Occipital lobe (tissue), 1 donor: ENCODE measurements at regions not wholly inside any gene's neighbourhood (a gene's known extent, or its start where the extent isn't known, plus 50 kb on each side); places are given as distances from the start of the nearest gene placed in this dataset.
"Not testable (repeated sequence)": the region's sequence is repeated elsewhere in the genome, so short reads cannot be mapped to it uniquely, and the experiment has no call there.

Experiments used
- DNase-seq: peaks from one replicate; lab custom pipeline; 2025; lab: John Stamatoyannopoulos, UW

DNA sequence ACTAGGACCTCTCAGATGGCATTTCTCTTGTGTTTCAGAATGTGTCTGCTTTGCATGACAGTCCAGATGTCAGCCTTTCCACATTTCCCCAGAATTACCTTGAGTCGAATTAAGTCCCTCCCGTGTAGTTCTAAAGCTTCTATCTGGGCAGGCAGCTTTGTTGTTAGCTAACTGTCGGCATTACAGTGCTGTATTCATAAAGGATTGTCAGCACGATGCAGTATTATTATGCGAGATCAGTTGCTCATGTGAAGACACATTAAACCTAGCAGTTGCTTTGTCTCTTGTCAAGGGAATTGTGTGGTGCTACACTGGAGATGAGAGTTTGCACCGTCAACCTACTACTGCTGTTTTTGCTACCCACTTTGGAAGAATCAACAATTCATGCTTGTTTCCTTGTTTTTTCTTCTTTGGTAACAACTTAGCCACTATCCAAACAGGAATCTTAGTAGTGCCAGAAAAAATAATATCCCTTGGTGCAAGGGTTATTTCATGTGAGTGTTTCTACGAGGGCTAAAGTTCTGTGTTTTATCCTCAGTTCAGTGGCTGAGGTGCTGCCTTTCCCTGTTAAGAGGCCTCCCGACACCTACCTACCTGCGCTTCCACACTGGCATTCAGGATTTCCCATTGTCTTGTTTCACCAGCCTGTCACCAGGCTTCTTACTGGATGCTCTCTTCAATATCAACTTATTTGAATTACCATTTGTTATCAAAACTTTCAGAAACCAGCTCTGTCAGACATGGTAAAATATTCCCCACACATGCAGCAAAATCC lies 297.9 kb upstream of the G2E3 start:
- no peak for DNase-seq

- DNase-seq = no peak
These were observed 294.8 kb upstream of the G2E3 start for GRCh38 chr14:30264161-30264560.

- no peak for DNase-seq
These were observed 292.7 kb upstream of the G2E3 start for GRCh38 chr14:30266290-30266689.

- DNase-seq = no peak
These were observed 291.8 kb upstream of the G2E3 start for GRCh38 chr14:30267141-30267540.

DNA sequence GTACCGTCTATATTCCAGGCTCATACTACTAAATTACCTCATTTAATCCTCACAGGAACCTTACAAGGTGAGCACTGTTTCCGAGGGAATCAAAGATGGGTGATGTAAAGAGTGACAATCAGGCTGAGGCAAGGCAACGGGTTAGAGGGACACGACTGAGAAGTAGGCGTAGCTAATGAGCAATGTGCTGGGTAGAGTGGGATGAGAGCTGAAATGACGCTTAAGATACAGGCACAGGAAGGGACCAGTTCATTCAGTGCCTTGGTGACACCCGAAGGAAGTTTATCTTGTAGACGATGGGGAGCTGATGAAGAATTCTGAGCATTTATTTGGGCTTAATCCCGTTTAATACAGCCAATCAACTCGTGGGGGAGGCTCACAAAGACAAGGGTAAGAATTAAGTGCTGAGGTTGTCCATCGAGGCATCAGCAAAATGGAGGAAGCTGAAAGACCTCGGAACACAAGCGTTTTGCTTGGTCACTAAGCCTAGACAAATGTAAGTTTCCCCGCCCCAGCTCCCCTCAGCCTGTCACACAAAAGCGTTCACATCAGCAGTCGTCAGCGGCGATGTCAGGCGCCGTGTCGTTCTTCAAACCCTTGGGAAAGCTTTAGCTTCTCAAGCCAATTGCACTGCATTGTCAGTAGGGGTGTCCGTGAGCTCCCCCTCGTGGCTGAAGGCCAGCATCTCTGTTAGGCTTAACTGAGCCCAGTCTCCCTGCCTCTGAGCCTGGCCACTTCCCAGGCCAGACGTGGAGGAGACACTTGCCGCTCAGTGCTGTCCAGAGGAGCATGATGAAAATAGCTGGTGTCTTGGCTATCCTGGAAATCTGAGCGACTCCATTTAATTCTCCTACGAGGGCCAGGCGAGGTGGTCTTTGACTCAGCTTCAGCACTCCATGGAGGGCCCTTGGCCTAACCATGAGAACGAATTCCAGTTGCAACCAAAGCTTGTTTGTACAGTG lies 288.5 kb upstream of the G2E3 start:
- DNase-seq = peak; percentile 53

GRCh38 chr14:30271811-30272323 lies 287.1 kb upstream of the G2E3 start:
- DNase-seq = no peak

GRCh38 chr14:30272848-30273832 lies 285.8 kb upstream of the G2E3 start:
- DNase-seq = no peak

DNA sequence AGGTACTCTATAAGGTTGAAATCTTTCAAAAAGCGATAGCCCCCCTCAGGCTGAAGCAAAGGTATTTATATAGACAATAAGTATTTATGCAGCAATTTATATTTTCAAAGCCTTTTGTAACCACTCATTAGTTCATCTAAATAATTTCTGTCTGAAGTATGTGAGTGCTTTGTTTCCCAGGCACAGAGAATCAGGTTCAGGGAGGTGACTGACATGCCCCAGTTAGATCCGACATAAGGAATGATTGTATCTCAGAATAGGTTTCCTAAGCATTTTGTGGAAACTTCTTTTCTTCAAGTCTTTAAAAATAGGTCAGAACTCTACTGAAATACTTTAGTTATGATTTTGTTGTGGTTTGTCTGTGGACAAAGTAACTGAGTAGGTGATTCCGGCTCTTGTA lies 283.4 kb upstream of the G2E3 start:
- no peak for DNase-seq

GRCh38 chr14:30277268-30277667 lies 281.7 kb upstream of the G2E3 start:
- DNase-seq = no peak

GRCh38 chr14:30278856-30279255 lies 280.1 kb upstream of the G2E3 start:
- DNase-seq = not testable (repeated sequence)

GRCh38 chr14:30283822-30284446 lies 275.0 kb upstream of the G2E3 start:
- DNase-seq = no peak

- DNase-seq = no peak
These were observed 274.1 kb upstream of the G2E3 start for GRCh38 chr14:30284808-30285207.

- DNase-seq = peak; percentile 69
These were observed 271.1 kb upstream of the G2E3 start for GRCh38 chr14:30287579-30288445.

DNA sequence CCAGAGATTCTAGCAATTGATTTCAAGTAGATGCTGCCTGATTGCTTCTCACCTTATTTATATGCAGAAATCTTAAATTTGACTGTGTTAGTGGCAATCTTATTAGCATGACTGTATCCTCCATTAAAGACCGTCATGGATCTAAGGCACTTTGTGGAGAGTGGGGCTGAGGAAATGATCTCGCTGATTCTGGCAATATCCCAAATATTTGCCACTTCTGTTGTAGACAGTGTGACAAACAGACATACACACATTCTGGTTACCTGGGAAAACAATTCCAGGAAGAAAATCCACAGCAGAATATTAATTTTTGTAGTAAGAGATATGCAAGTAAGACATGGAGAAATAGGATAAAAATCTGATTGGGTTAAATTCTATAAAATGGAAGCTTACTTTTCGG lies 269.0 kb upstream of the G2E3 start:
- DNase-seq = no peak

- DNase-seq = no peak
These were observed 267.7 kb upstream of the G2E3 start for GRCh38 chr14:30291216-30291615.

DNA sequence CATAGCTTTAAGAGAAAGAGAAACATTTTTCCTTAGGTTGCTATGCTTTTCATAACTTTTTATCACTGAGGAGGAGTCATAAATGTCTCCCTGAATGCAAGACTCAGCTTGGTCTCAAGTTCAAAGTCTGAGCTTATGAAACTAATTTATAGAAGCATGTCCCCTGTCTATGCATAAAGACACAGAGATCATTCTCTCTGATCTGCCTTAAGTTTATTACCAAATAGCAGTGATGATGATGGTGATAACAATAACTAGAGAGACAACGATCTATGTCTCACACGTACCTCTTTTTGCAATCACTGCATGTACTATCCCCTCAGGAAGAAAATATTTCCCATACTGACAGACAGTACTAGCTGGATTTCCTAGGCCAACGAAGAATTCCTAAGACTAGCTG lies 266.4 kb upstream of the G2E3 start:
- no peak for DNase-seq

- no peak for DNase-seq
These were observed 263.0 kb upstream of the G2E3 start for GRCh38 chr14:30295980-30296379.

DNA sequence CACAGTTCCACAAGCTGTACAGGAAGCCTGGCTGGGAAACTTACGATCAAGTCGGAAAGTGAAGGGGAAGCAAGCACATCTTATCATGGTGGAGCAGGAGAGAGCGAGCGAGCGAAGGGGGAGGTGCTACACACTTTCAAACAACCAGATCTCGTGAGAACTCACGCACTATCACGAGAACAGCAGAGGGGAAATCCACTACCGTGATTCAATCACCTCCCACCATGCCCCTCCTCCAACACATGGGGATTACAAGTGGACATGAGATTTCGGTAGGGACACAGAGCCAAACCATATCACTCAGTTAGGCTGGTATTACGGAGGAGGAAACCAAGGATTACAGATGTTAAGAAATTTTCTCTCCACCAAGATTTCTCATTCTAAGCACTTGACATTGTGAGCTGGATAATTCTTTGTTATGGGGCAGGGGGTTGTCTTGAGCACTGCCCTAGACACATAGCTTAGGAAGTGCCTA lies 262.0 kb upstream of the G2E3 start:
- DNase-seq = no peak
